ENCODE measurements at regions not wholly inside any gene's neighbourhood (a gene's known extent, or its start where the extent isn't known, plus 50 kb on each side); places are given as distances from the start of the nearest gene placed in this dataset.

DNA sequence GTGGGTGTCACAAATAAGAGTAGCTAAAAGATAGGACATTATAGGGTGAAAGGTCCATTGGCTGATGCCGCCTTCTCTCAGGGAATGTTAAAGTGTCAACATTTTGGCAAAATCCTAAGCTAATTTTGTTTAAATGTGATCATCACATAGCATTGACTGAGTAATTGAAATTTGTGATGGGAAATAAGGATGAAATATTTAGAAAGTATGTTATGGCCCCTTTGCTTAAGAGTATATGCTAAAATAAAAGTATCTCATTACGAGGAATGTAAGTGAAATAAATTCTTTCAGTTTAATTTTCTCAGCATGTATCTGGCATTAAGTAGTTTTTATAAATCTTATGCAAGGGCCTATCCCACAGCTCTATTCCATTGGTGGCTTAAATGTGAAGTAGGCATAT is 229.2 kb downstream of the PRL start:
- TF ChIP-seq, protein P1, sequence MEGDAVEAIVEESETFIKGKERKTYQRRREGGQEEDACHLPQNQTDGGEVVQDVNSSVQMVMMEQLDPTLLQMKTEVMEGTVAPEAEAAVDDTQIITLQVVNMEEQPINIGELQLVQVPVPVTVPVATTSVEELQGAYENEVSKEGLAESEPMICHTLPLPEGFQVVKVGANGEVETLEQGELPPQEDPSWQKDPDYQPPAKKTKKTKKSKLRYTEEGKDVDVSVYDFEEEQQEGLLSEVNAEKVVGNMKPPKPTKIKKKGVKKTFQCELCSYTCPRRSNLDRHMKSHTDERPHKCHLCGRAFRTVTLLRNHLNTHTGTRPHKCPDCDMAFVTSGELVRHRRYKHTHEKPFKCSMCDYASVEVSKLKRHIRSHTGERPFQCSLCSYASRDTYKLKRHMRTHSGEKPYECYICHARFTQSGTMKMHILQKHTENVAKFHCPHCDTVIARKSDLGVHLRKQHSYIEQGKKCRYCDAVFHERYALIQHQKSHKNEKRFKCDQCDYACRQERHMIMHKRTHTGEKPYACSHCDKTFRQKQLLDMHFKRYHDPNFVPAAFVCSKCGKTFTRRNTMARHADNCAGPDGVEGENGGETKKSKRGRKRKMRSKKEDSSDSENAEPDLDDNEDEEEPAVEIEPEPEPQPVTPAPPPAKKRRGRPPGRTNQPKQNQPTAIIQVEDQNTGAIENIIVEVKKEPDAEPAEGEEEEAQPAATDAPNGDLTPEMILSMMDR (IDR thresholded peaks at IDR 0.05; ENCODE audit: low read length): no peak
- TF ChIP-seq EZH2 (IDR thresholded peaks at IDR 0.05; ENCODE audit: borderline replicate concordance, low read length): no peak

Measured in OCI-LY1 (cell line).